Nephron (organoid): ENCODE measurements at regions not wholly inside any gene's neighbourhood (a gene's known extent, or its start where the extent isn't known, plus 50 kb on each side); places are given as distances from the start of the nearest gene placed in this dataset.

Experiments
- H3K27ac Mint-ChIP-seq, 3 experiments: 2 replicates each; pipeline ENCODE4 v1.8.0; 2020; ENCODE audit warnings: mixed read lengths in 3 of 3, mild to moderate bottlenecking in 2 of 3, moderate library complexity in 1 of 3
- H3K27me3 Mint-ChIP-seq: 2 replicates; pipeline ENCODE4 v1.8.0; 2021; ENCODE audit warnings: low read depth, mild to moderate bottlenecking, moderate library complexity, mixed read lengths
- H3K36me3 Mint-ChIP-seq: 2 replicates; pipeline ENCODE4 v1.8.0; 2020; ENCODE audit warnings: low read depth, mixed read lengths
- H3K4me1 Mint-ChIP-seq: 2 replicates; pipeline ENCODE4 v1.8.0; 2020; ENCODE audit warnings: mixed read lengths
- H3K4me3 Mint-ChIP-seq, 3 experiments: 2 replicates each; pipeline ENCODE4 v1.8.0; 2020; ENCODE audit warnings: mild to moderate bottlenecking in 3 of 3, mixed read lengths in 3 of 3, moderate library complexity in 2 of 3
- H3K9me3 Mint-ChIP-seq: 2 replicates; pipeline ENCODE4 v1.8.0; 2020; ENCODE audit warnings: mixed read lengths
- TF ChIP-seq, protein P1 (sequence below), 3 experiments: fragments of 200-600 bp; sonication (generic); IDR thresholded peaks; one replicate each; pipeline ENCODE4 v1.5.0; 2021; ENCODE audit warnings: antibody characterized with exemption in 3 of 3; ENCODE audit not compliant: unreplicated experiment in 3 of 3

- peaks cover 15% of the 10 kb centered on the region for H3K27me3 Mint-ChIP-seq
- peaks cover 12% of the 10 kb centered on the region for H3K4me1 Mint-ChIP-seq
- peak overlapping the region in 2 of 3 experiments; percentile 8 to 50 for H3K27ac Mint-ChIP-seq
- no peaks in the 10 kb centered on the region for H3K36me3 Mint-ChIP-seq
- H3K9me3 Mint-ChIP-seq: no peaks in the 10 kb centered on the region
- TF ChIP-seq, protein P1, sequence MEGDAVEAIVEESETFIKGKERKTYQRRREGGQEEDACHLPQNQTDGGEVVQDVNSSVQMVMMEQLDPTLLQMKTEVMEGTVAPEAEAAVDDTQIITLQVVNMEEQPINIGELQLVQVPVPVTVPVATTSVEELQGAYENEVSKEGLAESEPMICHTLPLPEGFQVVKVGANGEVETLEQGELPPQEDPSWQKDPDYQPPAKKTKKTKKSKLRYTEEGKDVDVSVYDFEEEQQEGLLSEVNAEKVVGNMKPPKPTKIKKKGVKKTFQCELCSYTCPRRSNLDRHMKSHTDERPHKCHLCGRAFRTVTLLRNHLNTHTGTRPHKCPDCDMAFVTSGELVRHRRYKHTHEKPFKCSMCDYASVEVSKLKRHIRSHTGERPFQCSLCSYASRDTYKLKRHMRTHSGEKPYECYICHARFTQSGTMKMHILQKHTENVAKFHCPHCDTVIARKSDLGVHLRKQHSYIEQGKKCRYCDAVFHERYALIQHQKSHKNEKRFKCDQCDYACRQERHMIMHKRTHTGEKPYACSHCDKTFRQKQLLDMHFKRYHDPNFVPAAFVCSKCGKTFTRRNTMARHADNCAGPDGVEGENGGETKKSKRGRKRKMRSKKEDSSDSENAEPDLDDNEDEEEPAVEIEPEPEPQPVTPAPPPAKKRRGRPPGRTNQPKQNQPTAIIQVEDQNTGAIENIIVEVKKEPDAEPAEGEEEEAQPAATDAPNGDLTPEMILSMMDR (IDR thresholded peaks at IDR 0.05; ENCODE audit: unreplicated experiment in 3 of 3): no peak
- H3K4me3 Mint-ChIP-seq: peak overlapping the region in 1 of 3 experiments; percentile 50
Observed at GRCh38 chr15:97729270-97729669, 231.2 kb upstream of the ARRDC4 start.

DNA sequence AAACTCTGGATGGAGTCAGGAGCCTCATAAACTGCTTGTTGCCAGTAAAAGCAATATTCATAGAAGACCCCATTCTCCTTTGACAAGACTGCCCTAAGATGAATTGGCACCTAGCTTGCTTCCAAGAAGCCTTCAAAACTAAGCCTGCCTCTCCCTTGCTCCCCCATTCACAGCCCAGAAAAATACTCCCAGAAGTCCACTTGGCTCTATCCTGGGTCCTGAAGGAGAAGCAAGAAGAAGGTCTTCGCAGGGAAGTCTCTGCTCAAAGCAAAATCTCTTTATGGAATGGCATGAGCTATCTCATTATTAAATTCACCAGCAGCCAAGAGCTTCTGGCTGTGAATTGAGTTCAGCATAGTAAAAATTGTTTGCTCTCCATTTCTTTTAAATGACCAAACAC, 230.2 kb upstream of the ARRDC4 start:
- Mint-ChIP-seq H3K27me3 (peaks cover 15% of the 10 kb centered on the region), H3K4me3 (no peak overlapping the region), H3K4me1 (peaks cover 12% of the 10 kb centered on the region), H3K36me3 (no peaks in the 10 kb centered on the region), H3K9me3 (no peaks in the 10 kb centered on the region), H3K27ac (no peak overlapping the region)
- TF ChIP-seq, protein P1 (IDR thresholded peaks at IDR 0.05; ENCODE audit: unreplicated experiment in 3 of 3): no peak

DNA sequence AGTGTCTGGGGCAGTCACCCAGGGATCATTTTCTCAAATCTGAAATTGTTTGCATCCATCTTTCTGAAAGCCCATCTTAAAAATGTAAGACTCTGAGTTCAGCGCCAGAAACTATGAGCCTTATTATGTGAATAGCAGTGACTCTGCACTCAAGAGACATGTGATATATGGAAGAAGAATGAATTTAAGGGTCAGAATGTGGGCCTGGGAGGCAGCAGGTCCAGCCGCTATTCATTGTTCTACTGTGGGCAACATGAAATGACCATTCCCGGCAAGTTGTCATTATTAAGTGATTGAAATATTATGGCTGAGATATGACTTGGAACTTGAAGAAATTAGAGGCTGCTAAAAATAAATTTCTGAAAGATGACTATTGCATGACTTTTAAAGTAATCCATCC, 228.6 kb upstream of the ARRDC4 start:
- H3K27me3 Mint-ChIP-seq: peaks cover 15% of the 10 kb centered on the region
- H3K4me3 Mint-ChIP-seq: no peak overlapping the region
- TF ChIP-seq, protein P1 (IDR thresholded peaks at IDR 0.05; ENCODE audit: unreplicated experiment in 3 of 3): no peak
- H3K4me1 Mint-ChIP-seq: peaks cover 12% of the 10 kb centered on the region
- H3K36me3 Mint-ChIP-seq: no peaks in the 10 kb centered on the region
- H3K27ac Mint-ChIP-seq: no peak overlapping the region
- H3K9me3 Mint-ChIP-seq: no peaks in the 10 kb centered on the region

DNA sequence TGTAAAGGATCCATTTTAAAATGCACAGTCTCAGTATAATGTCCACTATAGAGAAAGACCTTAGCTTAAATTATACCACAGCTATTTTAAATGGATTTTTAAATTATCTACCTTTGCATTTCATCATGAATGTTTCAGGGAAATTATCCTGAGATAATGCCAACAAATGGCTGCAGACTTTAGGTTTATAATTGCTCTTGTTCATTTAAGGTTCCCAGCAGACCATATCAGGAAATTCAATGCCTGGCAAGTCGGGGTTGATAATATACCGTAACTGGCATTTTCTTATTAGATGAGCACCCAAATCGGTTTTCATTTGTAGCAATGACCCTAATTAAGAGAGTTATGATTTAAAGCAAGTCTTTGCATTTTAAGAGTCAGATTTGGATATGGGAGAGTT, 227.1 kb upstream of the ARRDC4 start:
- Mint-ChIP-seq H3K9me3 (no peaks in the 10 kb centered on the region), H3K4me3 (no peak overlapping the region), H3K36me3 (no peaks in the 10 kb centered on the region), H3K27me3 (peaks cover 11% of the 10 kb centered on the region), H3K4me1 (peaks cover 12% of the 10 kb centered on the region), H3K27ac (no peak overlapping the region)
- TF ChIP-seq, protein P1 (IDR thresholded peaks at IDR 0.05; ENCODE audit: unreplicated experiment in 3 of 3): no peak

DNA sequence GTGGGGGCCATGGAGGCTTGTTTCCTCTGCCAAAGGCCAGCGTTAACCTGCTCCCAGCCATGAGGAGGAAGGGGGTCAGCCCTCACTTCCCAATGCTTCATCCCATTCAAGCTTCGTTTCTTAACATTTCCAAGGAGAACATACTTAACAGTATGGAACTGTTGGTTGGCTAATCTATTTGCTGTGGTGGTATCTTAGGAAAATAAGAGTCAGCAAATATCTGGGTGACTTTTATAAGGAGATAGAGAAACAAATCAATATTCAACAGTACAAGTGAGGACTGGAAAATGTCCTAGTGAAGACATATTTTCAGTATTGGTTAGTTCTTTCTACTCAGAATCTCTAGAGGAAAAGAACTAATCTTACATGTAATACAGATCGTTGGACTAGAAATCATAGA, 223.8 kb upstream of the ARRDC4 start:
- Mint-ChIP-seq H3K4me3 (no peak overlapping the region), H3K27ac (no peak overlapping the region), H3K4me1 (no peaks in the 10 kb centered on the region), H3K36me3 (no peaks in the 10 kb centered on the region), H3K27me3 (no peaks in the 10 kb centered on the region), H3K9me3 (no peaks in the 10 kb centered on the region)
- TF ChIP-seq, protein P1 (IDR thresholded peaks at IDR 0.05; ENCODE audit: unreplicated experiment in 3 of 3): no peak

DNA sequence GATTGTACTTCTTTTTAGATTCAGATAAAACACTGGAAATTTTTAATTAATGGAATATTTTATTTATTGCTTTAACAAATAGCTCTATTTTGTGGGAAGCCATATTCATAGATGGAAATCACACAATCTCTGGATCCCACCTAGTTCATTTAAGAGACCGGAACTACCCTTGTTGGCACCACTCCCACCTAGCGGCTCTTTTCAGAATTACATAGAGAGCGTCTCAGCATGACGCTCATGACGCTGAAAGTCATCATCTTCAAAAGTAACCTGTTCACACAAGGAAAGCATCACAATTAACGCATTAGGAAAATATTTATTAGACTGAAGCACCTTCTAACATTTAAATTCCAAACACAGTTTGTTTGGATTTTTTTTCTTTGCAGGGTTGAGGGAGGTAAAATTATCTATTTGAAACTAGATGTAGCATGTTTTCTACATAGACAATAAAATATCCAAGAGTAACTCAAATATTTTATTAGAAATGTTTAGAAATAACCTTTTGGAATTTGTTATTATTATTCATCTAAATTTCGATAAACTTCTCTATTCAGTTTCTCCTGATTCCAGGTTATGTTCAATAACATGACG, 214.9 kb upstream of the ARRDC4 start:
- TF ChIP-seq, protein P1 (IDR thresholded peaks at IDR 0.05; ENCODE audit: unreplicated experiment in 3 of 3): peak; percentile 21 to 57 (median 40)
- peaks cover 7% of the 10 kb centered on the region for H3K27me3 Mint-ChIP-seq
- peaks cover 3% of the 10 kb centered on the region for H3K9me3 Mint-ChIP-seq
- peaks cover 8% of the 10 kb centered on the region for H3K36me3 Mint-ChIP-seq
- H3K4me3 Mint-ChIP-seq: no peak overlapping the region
- H3K27ac Mint-ChIP-seq: no peak overlapping the region
- H3K4me1 Mint-ChIP-seq: no peaks in the 10 kb centered on the region
